ENCODE measurements at regions not wholly inside any gene's neighbourhood (a gene's known extent, or its start where the extent isn't known, plus 50 kb on each side); places are given as distances from the start of the nearest gene placed in this dataset.

GRCh38 chr6:120587381-120587780 lies 746.9 kb downstream of the TBC1D32 start (continued):
- TF ChIP-seq IRF1 (CRISPR knock-in tag; IDR thresholded peaks at IDR 0.05): no peak
- no peak for TF ChIP-seq E2F4 (CRISPR knock-in tag; IDR thresholded peaks at IDR 0.05; ENCODE audit: borderline replicate concordance, low read depth)
- no peak for TF ChIP-seq ZNF219 (CRISPR knock-in tag; IDR thresholded peaks at IDR 0.05; ENCODE audit: borderline replicate concordance)
- no peak for TF ChIP-seq MLX (CRISPR knock-in tag; IDR thresholded peaks at IDR 0.05)
- no peak for TF ChIP-seq NR3C1 (CRISPR knock-in tag; conservative IDR thresholded peaks at IDR 0.05; ENCODE audit: low read depth)
- TF ChIP-seq STAT6 (CRISPR knock-in tag; conservative IDR thresholded peaks at IDR 0.05; ENCODE audit: low read depth): no peak
- TF ChIP-seq KAT7 (CRISPR knock-in tag; IDR thresholded peaks at IDR 0.05; ENCODE audit: borderline replicate concordance): no peak

GRCh38 chr6:120584111-120584760 lies 750.0 kb downstream of the TBC1D32 start:
- POLR2A ChIA-PET: no interaction called here
- Mint-ChIP-seq H3K4me1 (peaks cover 9% of the 10 kb centered on the region), H3K27me3 (ENCODE audit: low read depth) (no peaks in the 10 kb centered on the region), H3K9me3 (peaks cover 16% of the 10 kb centered on the region), H3K36me3 (no peaks in the 10 kb centered on the region), H3K4me3 (no peak overlapping the region), H3K27ac (no peak overlapping the region)
- CTCF ChIA-PET: interaction anchor here (1.1 kb wide), 2 partner anchors 11 to 178 kb away, joined by 3 to 6 read pairs; no protein-coding TSS in a partner anchor
- ATAC-seq (peak; percentile 91), DNase-seq (ENCODE audit: low spot score) (peak; percentile 49)
- peak; percentile 17; the same call in 1 of the 2 replicates for TF ChIP-seq ZNF423 (CRISPR knock-in tag; IDR thresholded peaks at IDR 0.05)
- no peak for TF ChIP-seq JUN (CRISPR knock-in tag; IDR thresholded peaks at IDR 0.05)
- no peak for TF ChIP-seq KAT7 (CRISPR knock-in tag; IDR thresholded peaks at IDR 0.05; ENCODE audit: borderline replicate concordance)

- Mint-ChIP-seq H3K36me3 (no peaks in the 10 kb centered on the region), H3K27ac (no peak overlapping the region), H3K4me1 (no peaks in the 10 kb centered on the region), H3K9me3 (no peaks in the 10 kb centered on the region), H3K27me3 (ENCODE audit: low read depth) (no peaks in the 10 kb centered on the region), H3K4me3 (no peak overlapping the region)
- no peak for ATAC-seq
- ChIA-PET POLR2A (no interaction called here), CTCF (no interaction called here)
- DNase-seq (ENCODE audit: low spot score): no peak
- TF ChIP-seq E2F4 (CRISPR knock-in tag; IDR thresholded peaks at IDR 0.05; ENCODE audit: borderline replicate concordance, low read depth) (no peak), CDX4 (CRISPR knock-in tag; IDR thresholded peaks at IDR 0.05; ENCODE audit: borderline replicate concordance) (no peak), TEAD1 (CRISPR knock-in tag; IDR thresholded peaks at IDR 0.05) (no peak), ATF2 (CRISPR knock-in tag; IDR thresholded peaks at IDR 0.05; ENCODE audit: borderline replicate concordance, low read depth) (no peak), ZMAT4 (CRISPR knock-in tag; IDR thresholded peaks at IDR 0.05) (no peak), ZNF416 (CRISPR knock-in tag; IDR thresholded peaks at IDR 0.05) (no peak), STAT6 (CRISPR knock-in tag; conservative IDR thresholded peaks at IDR 0.05; ENCODE audit: low read depth) (no peak)
Observed at GRCh38 chr6:120576061-120576460, 758.2 kb downstream of the TBC1D32 start.
